Endothelial cell of umbilical vein (primary cell): ENCODE measurements at regions not wholly inside any gene's neighbourhood (a gene's known extent, or its start where the extent isn't known, plus 50 kb on each side); places are given as distances from the start of the nearest gene placed in this dataset.

ENCODE experiments used
- BruUV-seq: library from RNA; stranded (reverse); fragments of 400-500 nt; replicated peaks from 2 replicates; lab custom pipeline; 2021; lab: Mats Ljungman, UMichigan
- CTCF ChIA-PET: fragments of 300-600, 350-600 bp; sonication (Branson Sonifier 250); formaldehyde crosslinking; loops from one replicate; lab custom pipeline; 2021; ENCODE audit warnings: antibody characterized with exemption, inconsistent platforms; lab: Charles Lee
- POLR2A ChIA-PET: fragments of 300-600, 350-600 bp; sonication (Branson Sonifier 250); formaldehyde crosslinking; loops from one replicate; lab custom pipeline; 2021; ENCODE audit warnings: antibody characterized with exemption, inconsistent platforms; lab: Charles Lee
- DNase-seq: peaks from one replicate; pipeline ENCODE4 v3.0.0-alpha.2; 2011; ENCODE audit warnings: low read depth, low spot score
- FAIRE-seq: peaks from 2 replicates; lab custom pipeline; 2011; peaks lifted over from hg19 to GRCh38; lab: Jason Lieb, UNC
- H2AFZ ChIP-seq: 2 replicates; pipeline ENCODE4 v1.6.0; 2012; ENCODE audit warnings: low read depth, low read length, control low read depth, inconsistent platforms
- H3K27ac ChIP-seq: 2 replicates; pipeline ENCODE4 v1.5.1; 2011; ENCODE audit warnings: low read depth, mild to moderate bottlenecking, control low read depth, low read length, moderate library complexity; ENCODE audit not compliant: insufficient read depth
- H3K27me3 ChIP-seq, 2 experiments: 2 replicates each; pipeline versions ENCODE4 v1.6.0 to v1.6.1; 2011; ENCODE audit warnings: low read length in 2 of 2, mixed read lengths in 1 of 2; ENCODE audit not compliant: control insufficient read depth in 2 of 2, insufficient read depth in 2 of 2
- H3K36me3 ChIP-seq, 2 experiments: 2 replicates in 1 of 2; 3 replicates in 1 of 2; pipeline ENCODE4 v1.5.1; 2011; ENCODE audit warnings: low read length in 2 of 2, mild to moderate bottlenecking in 1 of 2, moderate library complexity in 1 of 2; ENCODE audit not compliant: control insufficient read depth in 2 of 2, insufficient read depth in 2 of 2; ENCODE audit errors: extremely low read depth in 1 of 2
- H3K4me1 ChIP-seq: 3 replicates; pipeline ENCODE4 v1.5.1; 2011; ENCODE audit warnings: mild to moderate bottlenecking, low read length; ENCODE audit not compliant: control insufficient read depth, insufficient read depth; ENCODE audit errors: extremely low read depth
- H3K4me2 ChIP-seq: 2 replicates; pipeline ENCODE4 v1.6.1; 2011; ENCODE audit warnings: low read length, control low read depth, mixed read lengths; ENCODE audit not compliant: insufficient read depth
- H3K4me3 ChIP-seq, 3 experiments: fragments of 200-600 bp in 1 of 3; sonication (generic), shearing (Covaris generic) in 1 of 3; replicated peaks in 1 of 3; 2 replicates each; pipeline ENCODE4 v1.5.1; 2011 to 2016; ENCODE audit warnings: control low read depth in 3 of 3, low read length in 3 of 3, mild to moderate bottlenecking in 2 of 3, inconsistent platforms in 1 of 3, low read depth in 1 of 3, moderate library complexity in 1 of 3; ENCODE audit not compliant: insufficient read depth in 1 of 3
- H3K79me2 ChIP-seq: 2 replicates; pipeline ENCODE4 v1.6.0; 2012; ENCODE audit warnings: low read length, inconsistent platforms; ENCODE audit not compliant: control insufficient read depth, insufficient read depth
- H3K9ac ChIP-seq: replicated peaks from 2 replicates; pipeline ENCODE3; 2011; ENCODE audit warnings: low read length, control low read depth; ENCODE audit not compliant: insufficient read depth; ENCODE audit errors: extremely low read depth
- H3K9me1 ChIP-seq: replicated peaks from 3 replicates; pipeline ENCODE4 v1.6.0; 2011; ENCODE audit warnings: mild to moderate bottlenecking, low read length; ENCODE audit not compliant: control insufficient read depth, insufficient read depth; ENCODE audit errors: extremely low read depth
- H3K9me3 ChIP-seq: replicated peaks from 2 replicates; pipeline ENCODE4 v1.5.1; 2012; ENCODE audit warnings: low read length, inconsistent platforms; ENCODE audit not compliant: control insufficient read depth, insufficient read depth
- H4K20me1 ChIP-seq: replicated peaks from 2 replicates; pipeline ENCODE3; 2011; ENCODE audit warnings: mild to moderate bottlenecking, low read length; ENCODE audit not compliant: control insufficient read depth, insufficient read depth; ENCODE audit errors: extremely low read depth
- CTCF ChIP-seq, 2 donors: IDR thresholded peaks; 1 replicate in 1 of 2; 2 replicates in 1 of 2; pipeline ENCODE4 v1.5.1; 2011; ENCODE audit warnings: low read length in 2 of 2, mild to moderate bottlenecking in 2 of 2, moderate library complexity in 2 of 2, control low read depth in 1 of 2, inconsistent platforms in 1 of 2, low read depth in 1 of 2; ENCODE audit not compliant: insufficient read depth in 1 of 2; ENCODE audit errors: extremely low read depth in 1 of 2
- JUN ChIP-seq: IDR thresholded peaks from 2 replicates; pipeline ENCODE4 v1.6.1; 2011; ENCODE audit warnings: borderline replicate concordance, low read depth; ENCODE audit not compliant: insufficient read length, insufficient read depth
- MAX ChIP-seq: IDR thresholded peaks from 2 replicates; pipeline ENCODE4 v1.6.1; 2011; ENCODE audit not compliant: insufficient read depth, insufficient read length
- MYC ChIP-seq: IDR thresholded peaks from one replicate; pipeline ENCODE4 v1.6.1; 2011; ENCODE audit warnings: mild to moderate bottlenecking, low read depth, low read length
- POLR2A ChIP-seq: IDR thresholded peaks from 2 replicates; pipeline ENCODE4 v1.6.1; 2012; ENCODE audit warnings: low read depth, mild to moderate bottlenecking, control low read depth, low read length
- POLR2AphosphoS5 ChIP-seq: IDR thresholded peaks from 2 replicates; pipeline ENCODE4 v1.6.1; 2012; ENCODE audit warnings: low read depth, mild to moderate bottlenecking, control low read depth, low read length, moderate library complexity; ENCODE audit not compliant: insufficient read depth
- dilution Hi-C: fragments of 300-500 bp; cut with MboI; formaldehyde crosslinking; loops from one replicate; pipeline ENCODE4 v1.15.0; 2019; ENCODE audit warnings: low sequenced_read_pairs; ENCODE audit not compliant: extremely low pct_ligation_motif_present
- intact Hi-C: fragments of 100-400 bp; cut with micrococcal nuclease; formaldehyde crosslinking; loops from one replicate; pipeline ENCODE4 v1.10.0; 2022

GRCh38 chr15:66842710-66843441 is 140.8 kb downstream of the SMAD6 start:
- H3K36me3 ChIP-seq, result no peaks in the 10 kb centered on the region
- no peaks in the 10 kb centered on the region for H3K9me3 ChIP-seq
- TSS peak; percentile 53 for BruUV-seq
- peaks cover 2% of the 10 kb centered on the region for H3K79me2 ChIP-seq
- no peaks in the 10 kb centered on the region for H3K9me1 ChIP-seq
- FAIRE-seq, result peak; percentile 77
- POLR2A ChIA-PET, result no interaction called here
- peak overlapping the region in 2 of 3 experiments; percentile 45 to 57 for H3K4me3 ChIP-seq
- no peak overlapping the region for H2AFZ ChIP-seq
- H3K27ac ChIP-seq, result peak overlapping the region; percentile 80
- H3K9ac ChIP-seq, result peak overlapping the region; percentile 83
- TF ChIP-seq POLR2AphosphoS5, result no peak
- TF ChIP-seq CTCF (IDR thresholded peaks at IDR 0.05; ENCODE audit: extremely low read depth in 1 of 2, insufficient read depth in 1 of 2, low read depth in 1 of 2, low read length in 2 of 2), result no peak
- TF ChIP-seq POLR2A, result no peak
- no peak for TF ChIP-seq JUN
- no peak for TF ChIP-seq MAX
- no peak for TF ChIP-seq MYC
- intact Hi-C loops, result loop anchor here (1.0 to 2.0 kb wide), 4 partner anchors 8 to 226 kb away; no protein-coding TSS in a partner anchor
- H4K20me1 ChIP-seq, result no peaks in the 10 kb centered on the region
- H3K4me1 ChIP-seq, result peaks cover 15% of the 10 kb centered on the region
- dilution Hi-C loops, result no loop called here
- H3K27me3 ChIP-seq, result no peaks in the 10 kb centered on the region
- DNase-seq, result peak; percentile 58
- H3K4me2 ChIP-seq, result peak overlapping the region; percentile 67
- CTCF ChIA-PET, result interaction anchor here (1.1 to 1.8 kb wide), 6 partner anchors 9 to 239 kb away, joined by 3 to 19 read pairs (median 4); no protein-coding TSS in a partner anchor
